CD14-positive monocyte (primary cell): ENCODE measurements at regions not wholly inside any gene's neighbourhood (a gene's known extent, or its start where the extent isn't known, plus 50 kb on each side); places are given as distances from the start of the nearest gene placed in this dataset.
"Not testable (repeated sequence)": the region's sequence is repeated elsewhere in the genome, so short reads cannot be mapped to it uniquely, and the experiment has no call there.

Source experiments
- DNase-seq, 3 donors: peaks; one replicate each; pipeline ENCODE4 v3.0.0-alpha.2; 2011 to 2022
- H2AFZ ChIP-seq: 2 replicates; pipeline ENCODE4 v1.6.0; 2012; ENCODE audit warnings: mild to moderate bottlenecking, low read depth, low read length, inconsistent platforms; ENCODE audit not compliant: insufficient read depth, poor library complexity, severe bottlenecking
- H3K27ac ChIP-seq, 2 donors: 1 replicate in 1 of 2; 2 replicates in 1 of 2; pipeline ENCODE4 v1.5.1; 2012 to 2013; ENCODE audit warnings: low read length in 2 of 2, control low read depth in 1 of 2, inconsistent platforms in 1 of 2, low read depth in 1 of 2, mild to moderate bottlenecking in 1 of 2
- H3K27me3 ChIP-seq, 2 donors: one replicate each; pipeline versions ENCODE4 v1.6.0 to v1.6.1; 2011 to 2013; ENCODE audit warnings: low read length in 2 of 2; ENCODE audit not compliant: control insufficient read depth in 2 of 2, insufficient read depth in 2 of 2
- H3K36me3 ChIP-seq, 2 donors: replicated peaks in 1 of 2; 1 replicate in 1 of 2; 2 replicates in 1 of 2; pipeline versions ENCODE4 v1.5.1 to v1.6.1; 2012 to 2013; ENCODE audit warnings: low read length in 2 of 2, control low read depth in 1 of 2, inconsistent platforms in 1 of 2, mild to moderate bottlenecking in 1 of 2; ENCODE audit not compliant: insufficient read depth in 2 of 2, control insufficient read depth in 1 of 2
- H3K4me1 ChIP-seq, 2 donors: 1 replicate in 1 of 2; 2 replicates in 1 of 2; pipeline versions ENCODE4 v1.5.1 to v1.6.1; 2012 to 2013; ENCODE audit warnings: low read length in 2 of 2, control low read depth in 1 of 2, inconsistent platforms in 1 of 2, mild to moderate bottlenecking in 1 of 2, moderate library complexity in 1 of 2; ENCODE audit not compliant: insufficient read depth in 2 of 2, control insufficient read depth in 1 of 2
- H3K4me2 ChIP-seq: replicated peaks from 2 replicates; pipeline ENCODE3; 2012; ENCODE audit warnings: low read length, moderate library complexity, mild to moderate bottlenecking; ENCODE audit not compliant: poor library complexity, severe bottlenecking; ENCODE audit errors: extremely low read depth
- H3K4me3 ChIP-seq, 3 experiments: fragments of 200-600 bp in 1 of 3; sonication (generic) in 1 of 3; replicated peaks in 1 of 3; 1 replicate in 2 of 3; 2 replicates in 1 of 3; pipeline ENCODE4 v1.5.1; 2011 to 2013; ENCODE audit warnings: low read length in 3 of 3, mild to moderate bottlenecking in 3 of 3, control low read depth in 2 of 3, low read depth in 2 of 3, inconsistent platforms in 1 of 3, moderate library complexity in 1 of 3
- H3K79me2 ChIP-seq: 2 replicates; pipeline ENCODE4 v1.6.0; 2012; ENCODE audit warnings: mild to moderate bottlenecking, control low read depth, inconsistent platforms, low read length, moderate library complexity; ENCODE audit not compliant: insufficient read depth
- H3K9ac ChIP-seq: 2 replicates; pipeline ENCODE4 v1.6.0; 2017; ENCODE audit warnings: low read length, mild to moderate bottlenecking; ENCODE audit not compliant: insufficient read depth, poor library complexity, severe bottlenecking
- H3K9me3 ChIP-seq, 2 donors: replicated peaks in 1 of 2; 1 replicate in 1 of 2; 2 replicates in 1 of 2; pipeline versions ENCODE4 v1.5.1 to v1.6.1; 2012 to 2013; ENCODE audit warnings: low read length in 2 of 2, control low read depth in 1 of 2; ENCODE audit not compliant: control insufficient read depth in 1 of 2, insufficient read depth in 1 of 2
- H4K20me1 ChIP-seq: 2 replicates; pipeline ENCODE4 v1.6.0; 2012; ENCODE audit warnings: mild to moderate bottlenecking, low read length, control low read depth, moderate library complexity; ENCODE audit not compliant: insufficient read depth
- H3K27ac Mint-ChIP-seq, 7 donors: one replicate each; pipeline ENCODE4 v1.8.0; 2020; ENCODE audit warnings: mild to moderate bottlenecking in 7 of 7, mixed read lengths in 7 of 7, moderate library complexity in 6 of 7, inconsistent platforms in 2 of 7
- H3K27me3 Mint-ChIP-seq, 3 donors: one replicate each; pipeline ENCODE4 v1.8.0; 2021 to 2022; ENCODE audit warnings: low read depth in 3 of 3, mild to moderate bottlenecking in 3 of 3, mixed read lengths in 3 of 3, moderate library complexity in 3 of 3, inconsistent platforms in 1 of 3
- H3K36me3 Mint-ChIP-seq, 2 donors: one replicate each; pipeline ENCODE4 v1.8.0; 2020; ENCODE audit warnings: mixed read lengths in 2 of 2, inconsistent platforms in 1 of 2, mild to moderate bottlenecking in 1 of 2
- H3K4me1 Mint-ChIP-seq: one replicate; pipeline ENCODE4 v1.8.0; 2020; ENCODE audit warnings: mild to moderate bottlenecking, mixed read lengths
- H3K4me3 Mint-ChIP-seq, 2 donors: one replicate each; pipeline ENCODE4 v1.8.0; 2020; ENCODE audit warnings: mild to moderate bottlenecking in 2 of 2, mixed read lengths in 2 of 2, moderate library complexity in 1 of 2
- H3K9me3 Mint-ChIP-seq, 7 donors: one replicate each; pipeline ENCODE4 v1.8.0; 2020 to 2022; ENCODE audit warnings: mixed read lengths in 7 of 7, mild to moderate bottlenecking in 6 of 7, moderate library complexity in 6 of 7, inconsistent platforms in 2 of 7
- WGBS: methylation state at CpG from one replicate; pipeline ENCODE4 v1.1.5; 2013; ENCODE audit warnings: missing lambda C conversion rate; ENCODE audit not compliant: insufficient coverage; 5-methylcytosine and 5-hydroxymethylcytosine counted together
- intact Hi-C, 2 donors: fragments of 100-400 bp; cut with micrococcal nuclease; formaldehyde crosslinking; loops; one replicate each; pipeline versions ENCODE4 v1.15.0 to v1.15.1; 2023
- TF ChIP-seq, protein P1 (sequence below): fragments of 200-600 bp; IDR thresholded peaks from one replicate; pipeline ENCODE4 v1.8.0; 2022; ENCODE audit warnings: antibody characterized with exemption, mild to moderate bottlenecking

DNA sequence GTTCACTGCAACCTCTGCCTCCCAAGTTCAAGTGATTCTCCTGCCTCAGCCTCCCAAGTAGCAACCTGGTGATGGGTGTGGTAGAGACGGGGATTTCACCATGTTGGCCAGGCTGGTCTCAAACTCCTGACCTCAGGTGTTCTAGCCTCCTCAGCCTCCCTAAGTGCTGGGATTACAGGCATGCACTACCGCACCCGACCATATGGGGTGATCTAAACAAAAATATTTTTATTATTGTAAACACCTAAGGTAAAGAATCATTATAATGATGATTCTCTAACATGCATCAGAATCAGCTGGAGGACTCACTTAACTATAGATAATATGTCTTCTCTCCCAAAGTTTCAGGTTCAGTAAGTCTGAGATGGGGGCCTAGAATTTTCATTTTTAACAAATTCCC, 96.2 kb upstream of the ALG10 start:
- no peaks in the 10 kb centered on the region for H3K36me3 ChIP-seq
- H3K9me3 Mint-ChIP-seq: peaks cover 22 to 41% (median 29%) of the 10 kb centered on the region in 7 donors
- WGBS: no CpG with 5 or more reads among the region's 3 CpGs
- H3K9me3 ChIP-seq: peaks cover 12 to 22% of the 10 kb centered on the region in 2 donors
- H3K4me2 ChIP-seq: no peak overlapping the region
- no peak for DNase-seq
- intact Hi-C loops: no loop called here
- no peak overlapping the region for H2AFZ ChIP-seq
- H3K36me3 Mint-ChIP-seq: no peaks in the 10 kb centered on the region
- no peak overlapping the region for H3K4me3 Mint-ChIP-seq
- no peak overlapping the region for H3K9ac ChIP-seq
- no peaks in the 10 kb centered on the region for H3K4me1 Mint-ChIP-seq
- no peaks in the 10 kb centered on the region for H3K27me3 ChIP-seq
- no peak overlapping the region for H3K27ac Mint-ChIP-seq
- H3K79me2 ChIP-seq: no peaks in the 10 kb centered on the region
- H3K27me3 Mint-ChIP-seq: no peaks in the 10 kb centered on the region
- TF ChIP-seq, protein P1, sequence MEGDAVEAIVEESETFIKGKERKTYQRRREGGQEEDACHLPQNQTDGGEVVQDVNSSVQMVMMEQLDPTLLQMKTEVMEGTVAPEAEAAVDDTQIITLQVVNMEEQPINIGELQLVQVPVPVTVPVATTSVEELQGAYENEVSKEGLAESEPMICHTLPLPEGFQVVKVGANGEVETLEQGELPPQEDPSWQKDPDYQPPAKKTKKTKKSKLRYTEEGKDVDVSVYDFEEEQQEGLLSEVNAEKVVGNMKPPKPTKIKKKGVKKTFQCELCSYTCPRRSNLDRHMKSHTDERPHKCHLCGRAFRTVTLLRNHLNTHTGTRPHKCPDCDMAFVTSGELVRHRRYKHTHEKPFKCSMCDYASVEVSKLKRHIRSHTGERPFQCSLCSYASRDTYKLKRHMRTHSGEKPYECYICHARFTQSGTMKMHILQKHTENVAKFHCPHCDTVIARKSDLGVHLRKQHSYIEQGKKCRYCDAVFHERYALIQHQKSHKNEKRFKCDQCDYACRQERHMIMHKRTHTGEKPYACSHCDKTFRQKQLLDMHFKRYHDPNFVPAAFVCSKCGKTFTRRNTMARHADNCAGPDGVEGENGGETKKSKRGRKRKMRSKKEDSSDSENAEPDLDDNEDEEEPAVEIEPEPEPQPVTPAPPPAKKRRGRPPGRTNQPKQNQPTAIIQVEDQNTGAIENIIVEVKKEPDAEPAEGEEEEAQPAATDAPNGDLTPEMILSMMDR: no peak
- H3K27ac ChIP-seq: no peak overlapping the region
- H3K4me1 ChIP-seq: no peaks in the 10 kb centered on the region
- no peaks in the 10 kb centered on the region for H4K20me1 ChIP-seq
- no peak overlapping the region for H3K4me3 ChIP-seq

DNA sequence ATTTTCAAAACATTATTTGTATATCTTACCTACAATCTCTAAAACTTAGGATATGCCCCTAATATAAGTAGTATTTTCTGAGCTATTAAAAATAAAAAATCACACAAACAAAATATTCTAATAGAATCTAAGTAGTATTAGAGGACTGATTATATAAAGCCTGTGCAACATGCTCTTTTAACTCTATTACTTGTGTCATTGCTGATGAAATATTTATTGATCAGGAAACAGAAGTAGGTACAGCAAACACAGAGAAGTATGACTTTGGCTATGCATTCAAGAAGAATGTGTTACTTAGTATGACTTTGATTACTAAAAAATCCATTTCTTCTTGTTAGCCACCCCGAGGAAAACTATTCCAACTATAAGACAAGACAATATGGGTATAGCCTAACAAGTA, 84.6 kb upstream of the ALG10 start:
- H3K27ac Mint-ChIP-seq, H3K4me1 Mint-ChIP-seq, H3K9ac ChIP-seq, H3K9me3 ChIP-seq, H3K4me3 Mint-ChIP-seq, H3K36me3 ChIP-seq, intact Hi-C loops, DNase-seq, H3K79me2 ChIP-seq, H3K27me3 Mint-ChIP-seq, H4K20me1 ChIP-seq, H3K4me2 ChIP-seq, H3K36me3 Mint-ChIP-seq, H2AFZ ChIP-seq, H3K9me3 Mint-ChIP-seq, H3K4me1 ChIP-seq, H3K27me3 ChIP-seq, H3K27ac ChIP-seq, H3K4me3 ChIP-seq: not testable (repeated sequence)
- no CpG with 5 or more reads among the region's 1 CpG for WGBS
